K562 (cell line): ENCODE measurements at regions not wholly inside any gene's neighbourhood (a gene's known extent, or its start where the extent isn't known, plus 50 kb on each side); places are given as distances from the start of the nearest gene placed in this dataset.

Experiments used
- BCL6 ChIP-seq: fragments of 250-450 bp; sonication (Bioruptor Pico); IDR thresholded peaks from 2 replicates; pipeline ENCODE4 v1.4.0; 2020
- CEBPG ChIP-seq, 3 experiments: fragments of 200-800 bp in 1 of 3; sonication (Bioruptor generic) in 1 of 3; sonication (generic) in 1 of 3; formaldehyde crosslinking in 1 of 3; IDR thresholded peaks in 2 of 3; conservative IDR thresholded peaks in 1 of 3; 2 replicates each; pipeline versions ENCODE4 v1.6.1 to v1.8.0; 2016 to 2022; ENCODE audit warnings: missing compliant biosample characterization in 2 of 3, missing genetic modification characterization in 2 of 3, mild to moderate bottlenecking in 1 of 3, missing genetic modification reagents in 1 of 3
- CREM ChIP-seq: IDR thresholded peaks from 2 replicates; pipeline ENCODE4 v1.6.1; 2014; ENCODE audit warnings: antibody characterized with exemption, low read depth
- FUS ChIP-seq: fragments of 200-400 bp; formaldehyde crosslinking; optimal IDR thresholded peaks from 2 replicates; pipeline ENCODE3; 2017; ENCODE audit warnings: low read depth, low read length
- GABPB1 ChIP-seq: sonication (generic); formaldehyde crosslinking; IDR thresholded peaks from 2 replicates; pipeline ENCODE4 v1.8.0; 2022; ENCODE audit warnings: mild to moderate bottlenecking, missing genetic modification reagents
- HNRNPL ChIP-seq: fragments of 200-400 bp; formaldehyde crosslinking; IDR thresholded peaks from 2 replicates; pipeline ENCODE4 v1.6.1; 2017; ENCODE audit warnings: low read depth, mild to moderate bottlenecking, low read length
- JUN ChIP-seq, 2 experiments: sonication (generic) in 1 of 2; formaldehyde crosslinking in 1 of 2; IDR thresholded peaks; 2 replicates each; pipeline versions ENCODE4 v1.6.1 to v1.8.0; 2012 to 2022; ENCODE audit warnings: borderline replicate concordance in 2 of 2, mild to moderate bottlenecking in 2 of 2, improper control_type of control experiment in 1 of 2, low read depth in 1 of 2, low read length in 1 of 2, missing genetic modification reagents in 1 of 2
- JUND ChIP-seq, 2 experiments: IDR thresholded peaks; 2 replicates in 1 of 2; 3 replicates in 1 of 2; pipeline ENCODE4 v1.6.1; 2011; ENCODE audit warnings: borderline replicate concordance in 2 of 2, low read depth in 2 of 2, low read length in 2 of 2, improper control_type of control experiment in 1 of 2, missing biosample characterization in 1 of 2, missing genetic modification characterization in 1 of 2, missing genetic modification reagents in 1 of 2
- MEF2A ChIP-seq: IDR thresholded peaks from 2 replicates; pipeline ENCODE4 v1.6.1; 2011; ENCODE audit warnings: low read depth, mild to moderate bottlenecking, low read length, moderate library complexity; ENCODE audit not compliant: control insufficient read depth
- NR1H2 ChIP-seq: sonication (generic); formaldehyde crosslinking; IDR thresholded peaks from 2 replicates; pipeline ENCODE4 v1.4.0; 2020; ENCODE audit warnings: mild to moderate bottlenecking, missing genetic modification reagents
- NR2F6 ChIP-seq: fragments of 450-650 bp; formaldehyde crosslinking; IDR thresholded peaks from 2 replicates; pipeline ENCODE4 v1.4.0; 2020; ENCODE audit warnings: mild to moderate bottlenecking
- NR3C1 ChIP-seq: sonication (generic); formaldehyde crosslinking; IDR thresholded peaks from 2 replicates; pipeline ENCODE4 v1.8.1; 2022; ENCODE audit warnings: missing genetic modification reagents
- PBX2 ChIP-seq, 2 experiments: IDR thresholded peaks in 1 of 2; conservative IDR thresholded peaks in 1 of 2; 2 replicates each; pipeline ENCODE4 v1.6.1; 2016; ENCODE audit warnings: low read depth in 2 of 2, mild to moderate bottlenecking in 1 of 2, missing compliant biosample characterization in 1 of 2, missing genetic modification characterization in 1 of 2, moderate library complexity in 1 of 2
- RFX5 ChIP-seq: IDR thresholded peaks from 2 replicates; pipeline ENCODE4 v1.6.1; 2011; ENCODE audit warnings: low read depth, mild to moderate bottlenecking, improper control_type of control experiment, low read length
- SMARCE1 ChIP-seq: fragments of 450-650 bp; IDR thresholded peaks from 2 replicates; pipeline ENCODE4 v1.7.1; 2016; ENCODE audit warnings: mild to moderate bottlenecking
- TEAD4 ChIP-seq, 2 experiments: sonication (generic) in 1 of 2; formaldehyde crosslinking in 1 of 2; IDR thresholded peaks; 2 replicates each; pipeline versions ENCODE4 v1.6.1 to v1.8.0; 2012 to 2022; ENCODE audit warnings: borderline replicate concordance in 1 of 2, inconsistent platforms in 1 of 2, low read length in 1 of 2, mild to moderate bottlenecking in 1 of 2, missing genetic modification reagents in 1 of 2
- XRCC3 ChIP-seq: fragments of 450-650 bp; IDR thresholded peaks from 2 replicates; pipeline ENCODE4 v1.6.1; 2017; ENCODE audit warnings: mild to moderate bottlenecking, moderate library complexity
- ZKSCAN8 ChIP-seq: fragments of 200-800 bp; sonication (Bioruptor generic); IDR thresholded peaks from 2 replicates; pipeline ENCODE4 v1.6.1; 2016; ENCODE audit warnings: missing genetic modification characterization, missing compliant biosample characterization
- ZNF134 ChIP-seq: fragments of 250-450 bp; sonication (Bioruptor Pico); conservative IDR thresholded peaks from 2 replicates; pipeline ENCODE4 v1.4.0; 2020
- ZNF165 ChIP-seq: fragments of 250-450 bp; sonication (Bioruptor Pico); IDR thresholded peaks from 2 replicates; pipeline ENCODE4 v1.4.0; 2020; ENCODE audit warnings: borderline replicate concordance
- ZNF24 ChIP-seq: fragments of 450-650 bp; IDR thresholded peaks from 2 replicates; pipeline ENCODE4 v1.6.1; 2016
- ZNF644 ChIP-seq: fragments of 200-800 bp; sonication (Bioruptor generic); IDR thresholded peaks from 2 replicates; pipeline ENCODE4 v1.6.1; 2016; ENCODE audit warnings: low read depth, missing genetic modification characterization, missing compliant biosample characterization
- TF ChIP-seq, protein P1 (sequence below): sonication (generic); formaldehyde crosslinking; IDR thresholded peaks from 2 replicates; pipeline ENCODE4 v1.8.1; 2023; ENCODE audit warnings: mild to moderate bottlenecking, missing genetic modification reagents, moderate library complexity
- TF ChIP-seq, protein P2 (sequence below): fragments of 450-650 bp; IDR thresholded peaks from 2 replicates; pipeline ENCODE4 v1.6.1; 2017; ENCODE audit warnings: mild to moderate bottlenecking, moderate library complexity

GRCh38 chr7:119963654-119964053 lies 309.3 kb upstream of the KCND2 start (continued):
- TF ChIP-seq, protein P1, sequence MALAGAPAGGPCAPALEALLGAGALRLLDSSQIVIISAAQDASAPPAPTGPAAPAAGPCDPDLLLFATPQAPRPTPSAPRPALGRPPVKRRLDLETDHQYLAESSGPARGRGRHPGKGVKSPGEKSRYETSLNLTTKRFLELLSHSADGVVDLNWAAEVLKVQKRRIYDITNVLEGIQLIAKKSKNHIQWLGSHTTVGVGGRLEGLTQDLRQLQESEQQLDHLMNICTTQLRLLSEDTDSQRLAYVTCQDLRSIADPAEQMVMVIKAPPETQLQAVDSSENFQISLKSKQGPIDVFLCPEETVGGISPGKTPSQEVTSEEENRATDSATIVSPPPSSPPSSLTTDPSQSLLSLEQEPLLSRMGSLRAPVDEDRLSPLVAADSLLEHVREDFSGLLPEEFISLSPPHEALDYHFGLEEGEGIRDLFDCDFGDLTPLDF: no peak
- 0 out of 2 replicates have a peak, but pooled peaks have one; percentile 26 for TF ChIP-seq SMARCE1
- TF ChIP-seq TEAD4 (IDR thresholded peaks at IDR 0.05; ENCODE audit: low read length): peak; percentile 42; the same call in 1 of the 2 replicates
- TF ChIP-seq TEAD4 (CRISPR knock-in tag; IDR thresholded peaks at IDR 0.05; ENCODE audit: borderline replicate concordance): no peak
- no peak for TF ChIP-seq BCL6
- TF ChIP-seq HNRNPL: no peak
- TF ChIP-seq ZNF165 (CRISPR knock-in tag): no peak
- TF ChIP-seq NR2F6 (CRISPR knock-in tag): no peak
- TF ChIP-seq MEF2A: peak; percentile 78; the same call in 1 of the 2 replicates
- no peak for TF ChIP-seq ZNF134 (CRISPR knock-in tag)
- no peak for TF ChIP-seq ZNF644 (tag)
- no peak for TF ChIP-seq PBX2 (CRISPR knock-in tag; IDR thresholded peaks at IDR 0.05; ENCODE audit: low read depth)
- TF ChIP-seq PBX2 (tag; conservative IDR thresholded peaks at IDR 0.05; ENCODE audit: low read depth): no peak
- TF ChIP-seq ZKSCAN8 (CRISPR knock-in tag): no peak
- no peak for TF ChIP-seq JUN (IDR thresholded peaks at IDR 0.05; ENCODE audit: borderline replicate concordance, low read depth, low read length)
- no peak for TF ChIP-seq JUN (CRISPR knock-in tag; IDR thresholded peaks at IDR 0.05; ENCODE audit: borderline replicate concordance)
- TF ChIP-seq RFX5: no peak
- no peak for TF ChIP-seq ZNF24
- TF ChIP-seq GABPB1 (CRISPR knock-in tag): no peak
- TF ChIP-seq, protein P2, sequence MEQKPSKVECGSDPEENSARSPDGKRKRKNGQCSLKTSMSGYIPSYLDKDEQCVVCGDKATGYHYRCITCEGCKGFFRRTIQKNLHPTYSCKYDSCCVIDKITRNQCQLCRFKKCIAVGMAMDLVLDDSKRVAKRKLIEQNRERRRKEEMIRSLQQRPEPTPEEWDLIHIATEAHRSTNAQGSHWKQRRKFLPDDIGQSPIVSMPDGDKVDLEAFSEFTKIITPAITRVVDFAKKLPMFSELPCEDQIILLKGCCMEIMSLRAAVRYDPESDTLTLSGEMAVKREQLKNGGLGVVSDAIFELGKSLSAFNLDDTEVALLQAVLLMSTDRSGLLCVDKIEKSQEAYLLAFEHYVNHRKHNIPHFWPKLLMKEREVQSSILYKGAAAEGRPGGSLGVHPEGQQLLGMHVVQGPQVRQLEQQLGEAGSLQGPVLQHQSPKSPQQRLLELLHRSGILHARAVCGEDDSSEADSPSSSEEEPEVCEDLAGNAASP: no peak
- TF ChIP-seq NR3C1 (CRISPR knock-in tag): no peak
- 0 out of 2 replicates have a peak, but pooled peaks have one; percentile 4 for TF ChIP-seq JUND (IDR thresholded peaks at IDR 0.05; ENCODE audit: borderline replicate concordance, low read depth, low read length)
- no peak; the same call in 2 of the 3 replicates for TF ChIP-seq JUND (tag; IDR thresholded peaks at IDR 0.05; ENCODE audit: borderline replicate concordance, low read depth, low read length)
- TF ChIP-seq CEBPG (CRISPR knock-in tag; IDR thresholded peaks at IDR 0.05): no peak
- TF ChIP-seq CEBPG (tag; conservative IDR thresholded peaks at IDR 0.05 in 1 of 2, IDR thresholded peaks at IDR 0.05 in 1 of 2): no peak
- no peak for TF ChIP-seq NR1H2 (CRISPR knock-in tag)
- TF ChIP-seq XRCC3: no peak
- TF ChIP-seq FUS: no peak
- TF ChIP-seq CREM: no peak
